GM21515 (cell line): ENCODE measurements at regions not wholly inside any gene's neighbourhood (a gene's known extent, or its start where the extent isn't known, plus 50 kb on each side); places are given as distances from the start of the nearest gene placed in this dataset.

Experiments used
- ATAC-seq: cut with Tn5 transposase; IDR thresholded peaks from one replicate; pipeline ENCODE4 v1.9.1; 2021; ENCODE audit not compliant: unreplicated experiment

DNA sequence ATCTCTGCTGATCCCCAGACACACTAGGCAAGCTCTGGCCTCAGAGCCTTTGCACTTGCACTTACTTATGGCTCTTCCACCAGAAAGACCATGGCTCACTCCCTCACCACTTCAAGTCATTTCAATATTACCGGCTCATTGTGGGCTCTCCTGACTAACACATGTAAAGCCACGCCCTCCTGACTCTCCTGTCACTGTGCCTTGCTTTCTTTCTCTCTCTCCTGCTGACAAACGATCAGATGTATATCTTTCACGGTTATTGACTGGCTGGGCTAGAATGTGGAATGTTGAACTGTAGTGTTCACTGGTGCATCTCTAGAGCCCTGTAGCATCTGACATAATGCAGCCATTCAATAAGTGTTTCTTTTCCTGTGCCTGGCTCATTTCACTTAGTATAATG lies 425.1 kb downstream of the RAB28 start:
- no peak for ATAC-seq

DNA sequence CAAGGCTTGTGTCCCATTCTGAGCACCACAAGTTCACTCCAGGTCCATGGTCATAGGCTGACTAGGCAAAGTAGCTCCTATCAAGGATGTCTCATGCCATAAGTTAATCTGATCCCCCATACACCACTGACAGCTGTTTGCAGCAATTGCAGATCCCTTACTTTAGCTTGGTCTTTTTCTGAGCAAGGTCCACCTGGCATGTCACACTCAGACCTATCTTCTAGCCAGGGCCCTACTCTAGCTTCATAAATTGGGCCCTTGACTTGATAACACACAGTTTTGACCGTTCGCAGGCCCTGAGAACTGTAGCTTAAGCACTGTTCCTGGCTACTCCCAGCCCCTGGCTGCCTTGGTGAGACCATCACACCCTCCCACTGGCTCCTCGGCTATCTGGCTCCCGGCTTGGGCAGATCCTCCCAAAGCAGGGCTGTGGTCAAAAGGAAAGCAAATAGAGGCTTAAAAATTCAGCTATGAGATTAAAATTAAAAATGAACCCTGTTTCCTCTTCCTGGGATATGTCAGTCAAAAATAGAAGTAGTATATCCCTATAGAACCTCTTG lies 427.4 kb downstream of the RAB28 start:
- ATAC-seq = no peak

DNA sequence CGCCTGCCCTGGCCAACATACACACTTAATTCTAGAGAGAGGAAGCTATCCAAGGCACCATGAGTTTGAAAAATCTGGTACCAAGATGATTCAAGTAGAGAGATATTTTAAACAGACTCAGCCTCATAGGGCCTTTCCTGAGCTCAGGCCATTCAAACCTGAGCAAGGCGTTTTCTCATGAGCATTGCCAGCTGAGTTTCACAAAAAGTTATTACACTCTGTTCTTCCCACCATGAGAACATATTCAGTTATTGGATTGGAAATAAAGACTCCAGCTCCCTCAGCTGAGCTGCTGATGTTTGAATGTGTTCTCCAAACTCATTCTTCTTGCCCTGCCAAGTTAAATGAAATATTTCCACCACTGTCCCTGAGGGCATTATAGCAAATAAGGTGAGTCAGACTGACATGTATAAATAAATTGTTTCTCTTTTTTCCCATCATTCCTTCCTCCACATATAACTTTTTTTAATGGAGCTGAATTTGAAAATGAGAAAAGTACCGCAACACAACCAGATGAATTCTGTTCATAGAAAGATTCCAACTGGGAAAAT lies 429.6 kb downstream of the RAB28 start:
- no peak for ATAC-seq

DNA sequence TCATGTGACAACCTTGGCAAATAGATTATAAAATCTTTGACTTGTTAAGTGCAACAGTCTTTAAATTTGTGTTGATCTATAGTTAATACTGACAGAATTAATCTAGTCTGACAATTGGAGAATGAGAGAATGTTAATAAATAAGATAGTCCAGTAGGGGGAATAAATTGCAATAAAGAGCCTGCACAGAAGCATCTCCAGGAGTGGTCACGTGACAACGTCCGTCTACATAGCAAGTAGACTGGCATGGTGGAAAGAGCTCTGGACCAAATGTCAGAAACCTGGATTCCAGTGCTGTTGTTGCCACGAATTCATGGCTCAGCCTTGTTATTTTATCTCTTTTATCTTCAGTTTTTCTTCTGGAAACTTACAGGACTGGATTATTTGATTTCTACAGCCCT lies 436.5 kb downstream of the RAB28 start:
- ATAC-seq = no peak

DNA sequence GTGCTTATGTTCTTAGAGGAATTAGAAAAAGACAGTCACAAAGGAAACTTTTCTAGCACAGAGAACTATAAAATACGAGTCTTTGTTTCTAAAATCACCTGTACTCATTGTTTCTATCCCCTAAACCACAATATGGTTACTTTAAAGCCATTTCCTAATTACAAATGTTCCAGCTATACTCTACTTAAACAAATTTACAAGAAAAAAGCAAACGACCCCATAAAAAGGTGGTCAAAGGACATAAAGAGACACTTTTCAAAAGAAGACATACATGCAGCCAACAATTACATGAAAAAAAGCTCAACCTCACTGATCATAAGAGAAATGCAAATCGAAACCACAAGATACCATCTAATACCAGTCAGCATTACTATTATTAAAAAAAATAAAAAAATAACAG lies 447.3 kb downstream of the RAB28 start:
- no peak for ATAC-seq

DNA sequence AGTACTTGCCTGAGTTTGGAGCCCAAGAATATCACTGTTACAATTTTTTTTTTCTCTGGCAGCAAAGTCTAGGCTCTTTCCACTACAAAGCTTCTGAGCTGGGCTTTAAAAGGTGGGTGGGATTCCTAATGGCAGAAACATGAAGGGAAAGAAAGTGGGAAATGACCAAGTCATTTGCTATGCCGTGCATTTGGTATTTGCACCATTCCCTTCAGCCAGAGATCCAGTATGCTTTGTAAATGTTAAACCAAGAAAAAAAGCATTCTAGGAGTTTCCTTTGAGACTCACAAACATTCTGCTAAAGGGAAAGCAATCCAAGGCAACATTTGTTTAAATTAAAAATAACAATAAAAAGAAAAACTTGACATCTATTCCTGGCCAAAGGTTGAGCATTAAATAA lies 451.2 kb downstream of the RAB28 start:
- ATAC-seq = no peak

DNA sequence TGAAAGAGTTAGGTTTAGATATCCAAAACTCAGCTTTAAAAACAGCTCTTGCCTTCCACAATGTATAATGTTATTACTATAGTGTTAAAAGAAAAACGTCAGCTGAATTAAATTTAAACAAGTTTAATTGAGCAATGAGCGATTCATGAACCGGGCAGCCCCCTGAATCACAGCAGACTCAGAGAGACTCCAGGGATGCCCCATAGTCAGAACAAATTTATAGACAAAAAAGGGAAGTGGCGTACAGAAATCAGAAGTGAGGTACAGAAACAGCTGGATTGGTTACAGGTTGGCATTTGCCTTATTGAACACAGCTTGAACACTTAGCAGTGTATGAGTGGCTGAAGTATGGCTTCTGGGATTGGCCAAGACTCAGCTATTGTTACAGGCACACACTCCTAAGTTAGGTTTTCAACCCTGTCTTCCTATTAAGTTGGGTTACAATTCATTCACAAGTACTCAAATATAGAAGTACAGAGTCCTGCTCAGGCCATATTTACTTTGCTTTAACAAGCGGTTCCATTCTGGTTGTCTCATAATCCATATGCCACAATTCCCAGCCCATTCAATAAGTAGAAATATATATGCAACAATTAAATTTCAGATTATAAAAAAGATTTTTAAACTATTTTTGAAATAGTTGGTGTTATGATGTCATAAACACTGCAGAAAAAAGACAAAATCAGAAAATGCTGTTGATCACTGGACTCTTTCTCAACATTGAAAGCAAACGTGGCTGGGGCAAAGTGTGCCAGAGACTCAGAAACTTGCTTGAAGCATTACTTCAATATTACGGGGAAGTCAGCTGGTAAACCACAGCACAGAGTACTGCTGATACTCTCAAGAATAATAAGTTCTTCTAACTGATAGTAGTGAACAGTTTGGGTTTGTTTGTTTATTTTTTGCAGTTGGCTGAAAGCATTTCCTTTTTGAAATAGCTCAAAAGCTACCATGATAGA lies 459.7 kb downstream of the RAB28 start:
- no peak for ATAC-seq

DNA sequence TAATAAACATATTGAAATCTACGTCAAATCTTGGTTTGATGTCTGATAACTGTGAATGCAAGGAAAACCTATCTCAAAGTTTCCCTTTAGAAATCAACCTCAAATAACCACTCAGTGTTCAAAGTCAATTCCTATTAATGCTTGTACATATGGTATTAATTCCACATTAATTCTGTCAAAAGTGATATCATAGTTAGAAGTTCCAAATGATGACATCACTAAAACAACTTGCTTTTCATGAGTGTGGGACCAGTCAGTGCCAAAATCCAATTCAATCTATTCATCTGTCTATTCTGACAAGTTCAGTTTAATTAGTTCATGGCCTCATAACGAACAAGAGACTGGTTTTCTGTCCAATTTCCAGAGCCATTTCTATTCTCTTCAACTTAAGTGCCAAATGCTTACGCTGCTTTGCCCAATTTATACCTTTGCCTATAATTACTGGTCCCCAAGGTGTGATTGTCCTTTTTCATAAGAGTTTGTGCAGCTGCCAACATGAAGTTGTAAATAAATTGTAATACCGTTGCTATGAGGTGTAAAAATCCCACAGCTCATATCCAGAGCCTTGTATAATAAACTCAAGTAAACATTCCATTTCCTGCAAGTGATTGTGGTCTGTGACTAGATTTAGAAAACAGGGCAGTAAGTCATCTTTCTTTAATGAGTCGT lies 476.2 kb downstream of the RAB28 start:
- no peak for ATAC-seq

DNA sequence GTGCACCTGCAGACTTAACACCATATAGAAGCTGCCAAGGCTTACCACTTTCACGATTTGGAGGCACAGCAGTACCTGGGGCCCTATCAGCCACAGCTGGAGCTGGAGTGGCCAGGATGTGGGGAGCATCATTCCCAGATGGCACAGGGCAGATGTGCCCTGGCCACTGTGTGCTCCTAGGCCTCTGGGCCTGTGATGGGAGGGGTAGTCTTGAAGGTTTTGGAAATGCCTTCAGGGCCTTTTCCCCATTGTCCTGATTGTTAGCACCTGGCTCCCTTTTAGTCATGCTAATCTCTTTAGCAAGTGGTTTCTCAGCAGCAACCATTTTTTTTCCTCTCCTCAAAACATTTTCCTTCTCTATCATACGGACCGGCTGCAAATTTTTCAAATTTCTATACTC lies 490.2 kb downstream of the RAB28 start:
- ATAC-seq = no peak

DNA sequence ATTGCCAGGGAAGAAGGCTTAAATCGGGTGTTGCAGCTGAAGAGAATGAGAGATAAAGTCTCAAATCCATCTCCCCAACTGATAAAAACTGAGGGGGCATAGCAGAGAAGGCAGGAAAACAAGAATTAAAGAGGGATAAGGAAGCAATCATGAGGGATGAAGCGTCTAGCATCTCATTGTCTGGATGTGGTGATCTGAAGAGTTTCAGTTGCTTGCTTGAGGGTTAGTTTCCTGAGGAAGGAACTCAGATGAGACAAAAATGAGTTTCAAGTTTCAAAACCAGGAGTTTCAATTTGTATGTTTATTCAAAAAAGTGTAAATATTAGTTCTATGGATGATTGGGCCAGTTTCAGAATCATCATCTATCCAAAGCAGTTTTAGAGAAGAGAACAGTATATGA lies 496.9 kb downstream of the RAB28 start:
- ATAC-seq = no peak

DNA sequence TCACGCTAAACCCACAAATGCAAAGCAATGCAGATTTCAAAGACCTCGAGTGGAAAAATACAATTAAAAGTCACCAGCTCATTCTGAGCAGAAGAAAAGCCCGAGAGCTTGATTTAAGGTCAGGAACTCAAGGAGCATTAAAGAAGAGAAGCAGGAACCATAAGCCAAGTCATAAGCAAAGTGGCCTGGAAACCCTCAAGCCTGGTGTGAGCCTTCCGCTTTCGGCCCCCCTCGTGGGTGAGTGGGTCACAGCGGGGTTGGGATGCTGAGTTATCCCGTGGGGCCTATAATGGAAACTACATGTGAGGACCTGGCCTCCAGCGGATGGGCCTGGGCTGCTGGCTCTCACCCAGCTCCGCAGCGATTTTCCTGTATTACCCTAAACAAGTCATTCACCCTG lies 504.3 kb downstream of the RAB28 start:
- no peak for ATAC-seq

DNA sequence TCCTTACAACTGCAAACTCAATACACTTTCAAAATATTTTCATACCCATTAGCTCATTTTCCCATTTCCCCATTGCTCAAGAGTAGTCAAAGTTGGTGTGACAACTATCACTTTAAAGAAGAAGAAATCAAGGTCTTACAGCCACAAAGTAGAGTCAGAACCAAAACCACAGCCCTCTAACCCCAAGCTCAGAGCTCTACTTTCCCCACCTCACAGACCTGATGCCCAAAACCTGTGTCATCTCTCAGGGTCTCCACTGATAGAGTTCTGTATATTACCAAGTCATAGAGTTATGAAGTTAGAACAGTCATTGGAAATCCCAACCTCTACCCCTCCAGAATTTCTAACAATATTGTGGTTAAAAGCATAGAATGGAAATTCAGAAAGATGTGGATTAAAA lies 505.8 kb downstream of the RAB28 start:
- no peak for ATAC-seq

DNA sequence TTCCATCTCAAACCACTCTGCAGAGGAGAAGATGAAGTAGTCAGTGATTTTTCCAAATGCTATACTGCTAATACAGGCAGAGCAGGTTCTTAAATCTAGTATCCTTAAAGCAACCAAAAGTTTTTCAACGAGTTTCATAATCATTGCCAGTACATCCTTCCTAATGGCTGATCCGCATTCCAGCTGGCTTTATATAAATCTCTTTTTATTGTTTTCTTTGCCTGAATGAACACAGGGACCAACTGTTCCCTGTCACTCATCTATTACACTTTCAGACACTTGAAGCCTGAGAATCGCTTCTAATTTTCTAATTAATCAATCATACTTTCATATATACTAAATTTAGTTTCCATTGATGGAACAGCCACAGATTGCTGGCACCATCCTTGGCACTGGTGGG lies 508.6 kb downstream of the RAB28 start:
- ATAC-seq = no peak

DNA sequence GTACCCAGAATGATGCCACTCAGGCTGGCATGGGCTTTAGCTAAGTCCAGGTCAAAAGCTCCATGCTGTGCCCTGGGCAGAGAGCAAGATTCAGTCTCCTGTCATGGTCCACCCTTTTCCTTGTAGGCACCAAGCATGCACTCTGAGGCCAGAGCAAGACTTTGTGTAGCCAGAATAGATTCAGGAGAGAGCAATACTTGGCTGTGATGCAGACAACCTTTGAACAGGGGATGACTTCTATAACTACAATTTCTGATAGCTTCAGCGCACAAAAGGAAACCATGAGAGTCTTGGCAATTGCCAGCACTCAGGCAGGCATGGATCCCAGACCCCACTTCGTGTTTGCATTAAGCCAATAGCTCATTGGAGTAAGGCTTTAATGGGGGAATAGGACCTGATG lies 510.6 kb downstream of the RAB28 start:
- no peak for ATAC-seq

DNA sequence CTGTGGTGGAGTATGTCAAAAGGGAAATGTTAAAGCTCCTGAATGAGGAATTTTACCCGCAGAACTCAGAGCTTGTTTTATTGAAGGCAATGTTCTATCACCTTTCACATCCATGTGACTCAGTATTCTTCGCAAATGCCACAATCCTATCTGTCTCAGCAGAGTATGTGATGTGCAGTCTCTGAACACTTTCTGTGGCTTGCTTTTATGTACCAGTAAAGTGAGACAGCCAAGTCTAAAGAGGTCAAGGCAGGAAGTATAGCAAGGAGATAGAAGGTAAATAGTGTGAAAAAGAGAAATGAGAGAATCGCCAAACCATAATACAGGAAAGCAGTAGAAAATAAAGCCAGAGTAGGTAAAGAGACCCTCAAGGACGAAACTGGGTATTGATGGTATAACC lies 515.8 kb downstream of the RAB28 start:
- no peak for ATAC-seq

DNA sequence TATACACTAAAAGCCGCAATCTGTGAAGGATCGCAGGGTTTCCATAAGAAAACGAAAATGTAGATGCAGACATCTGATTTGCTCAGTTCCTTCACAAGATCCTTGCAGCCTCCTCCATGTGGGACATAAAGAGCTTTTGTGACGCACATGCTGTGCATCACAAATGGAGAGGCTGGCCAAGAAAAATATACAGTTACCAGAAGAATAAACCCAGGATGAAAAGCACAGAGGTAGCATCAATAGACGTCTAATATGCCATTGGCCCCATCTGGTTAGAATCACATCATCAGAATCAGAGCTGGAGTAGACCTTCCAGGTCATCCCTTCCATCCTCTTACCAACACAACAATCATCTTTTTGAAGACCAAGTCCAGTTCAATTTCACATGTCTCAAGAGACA lies 517.4 kb downstream of the RAB28 start:
- no peak for ATAC-seq

DNA sequence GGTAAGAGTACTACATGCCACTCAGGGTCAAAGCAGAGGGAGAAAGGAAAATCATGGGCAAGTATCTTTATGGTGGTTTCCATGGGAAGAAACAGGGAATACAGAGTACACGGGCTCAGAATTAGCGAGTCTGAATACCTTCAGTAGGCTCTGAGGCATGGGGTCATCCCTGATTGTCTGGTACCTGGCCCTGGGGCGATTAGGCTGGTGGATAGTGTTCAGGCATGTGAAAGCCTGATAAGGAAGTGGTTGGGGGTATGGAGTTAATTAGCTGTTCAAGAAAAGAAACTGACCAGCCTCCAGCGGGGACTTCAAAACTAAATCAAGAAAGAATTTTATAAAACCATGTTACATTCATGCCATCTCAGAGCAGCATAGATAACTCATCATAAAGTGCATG lies 518.8 kb downstream of the RAB28 start:
- ATAC-seq = no peak

DNA sequence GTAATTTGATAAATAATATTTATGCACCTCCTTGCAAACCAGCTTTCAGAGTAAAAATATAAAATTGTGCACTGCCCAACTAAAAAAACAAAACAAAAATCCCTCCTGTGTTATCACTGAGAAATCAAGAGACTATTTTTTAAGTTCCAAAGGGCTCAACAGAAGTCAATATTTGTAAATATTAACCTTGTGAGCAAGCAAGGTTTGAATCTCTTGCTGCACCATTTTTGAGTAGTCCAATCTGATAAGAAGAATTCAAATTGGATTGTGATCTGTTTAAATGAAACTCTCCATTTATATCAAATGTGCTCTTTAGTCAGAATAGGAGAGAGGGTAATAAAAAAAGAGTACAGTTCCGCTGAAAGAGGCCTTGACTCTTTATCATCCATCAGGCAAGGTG lies 520.2 kb downstream of the RAB28 start:
- ATAC-seq = no peak

DNA sequence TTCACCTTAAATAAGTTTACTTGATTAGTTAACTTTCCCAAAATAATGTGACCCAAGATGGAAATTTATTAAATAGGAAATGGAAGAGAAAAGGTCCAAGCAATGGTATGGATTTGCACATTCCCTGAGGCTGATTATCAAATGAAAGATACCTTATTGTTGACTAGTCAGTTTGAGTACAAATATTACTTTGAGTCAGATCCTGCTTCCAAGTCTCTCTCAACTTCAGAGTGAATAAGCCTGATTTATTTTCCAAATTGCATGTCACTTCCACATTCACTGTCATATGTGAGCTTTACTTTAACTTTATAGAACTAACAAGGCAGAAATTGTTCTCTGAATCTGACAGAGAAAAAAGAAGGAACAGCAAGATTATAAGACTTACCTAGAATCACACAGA lies 520.8 kb downstream of the RAB28 start:
- no peak for ATAC-seq

DNA sequence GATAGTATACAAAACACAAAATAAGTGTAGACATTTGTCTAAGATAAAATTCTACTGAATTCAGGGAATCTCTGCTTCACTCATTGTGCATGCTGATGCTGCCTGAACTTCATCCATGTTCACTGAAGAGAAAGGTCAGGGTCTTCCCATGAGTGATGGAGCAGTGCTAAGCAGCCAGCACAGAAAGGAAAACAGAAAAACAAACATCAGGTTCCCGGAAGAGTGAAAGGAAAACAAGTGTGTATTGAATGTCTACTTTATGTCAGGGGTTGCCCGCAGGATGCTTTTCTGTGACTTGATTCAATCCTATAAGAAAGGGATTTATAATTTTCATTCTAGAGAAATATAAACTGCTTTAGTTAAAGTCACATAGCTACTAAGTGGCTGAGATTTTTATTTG lies 522.4 kb downstream of the RAB28 start:
- no peak for ATAC-seq

DNA sequence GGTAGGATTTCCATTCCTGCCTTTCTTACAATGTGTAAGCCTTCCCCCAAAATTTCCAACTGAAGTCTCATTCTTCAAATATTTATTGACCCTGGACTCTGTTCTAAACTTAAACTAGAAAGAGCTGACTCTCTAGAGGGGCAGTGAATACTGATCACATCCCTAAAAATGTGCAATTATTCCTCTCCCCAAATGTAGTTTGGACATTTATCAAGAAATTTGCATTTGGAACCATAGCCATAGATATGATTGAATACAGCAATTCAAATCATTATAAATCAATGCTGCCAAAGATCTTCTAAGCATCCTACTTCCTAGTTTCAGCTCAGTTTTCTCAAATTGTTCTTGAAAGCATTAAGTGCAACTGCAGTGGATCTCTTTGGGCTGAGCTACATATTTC lies 525.7 kb downstream of the RAB28 start:
- ATAC-seq = no peak

DNA sequence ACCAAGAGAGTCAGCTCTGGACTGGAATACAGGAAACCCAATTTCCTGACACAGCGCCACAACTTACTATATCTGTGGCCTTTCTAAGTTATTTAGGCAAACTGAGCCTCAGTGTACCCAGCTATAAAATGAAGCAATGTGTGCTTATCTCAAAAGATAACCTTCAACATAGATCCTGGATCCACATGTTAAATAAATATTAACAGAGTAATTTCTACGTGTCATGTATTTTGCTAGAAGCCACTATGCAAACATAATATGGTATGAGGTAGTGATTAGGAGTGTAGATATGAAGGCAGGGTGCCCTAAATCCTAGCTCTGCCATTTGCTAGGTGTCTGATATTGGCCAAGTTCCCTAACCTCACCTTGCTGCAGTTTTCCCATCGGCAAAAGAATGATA lies 527.0 kb downstream of the RAB28 start:
- no peak for ATAC-seq
